ENCODE measurements at regions not wholly inside any gene's neighbourhood (a gene's known extent, or its start where the extent isn't known, plus 50 kb on each side); places are given as distances from the start of the nearest gene placed in this dataset.

- TF ChIP-seq POLR2AphosphoS5 (IDR thresholded peaks at IDR 0.05) (no peak), CTCF (IDR thresholded peaks at IDR 0.05) (no peak)
These were observed 82.9 kb upstream of the NTRK2 start for GRCh38 chr9:84586662-84587061.
